H1 (cell line): ENCODE measurements at regions not wholly inside any gene's neighbourhood (a gene's known extent, or its start where the extent isn't known, plus 50 kb on each side); places are given as distances from the start of the nearest gene placed in this dataset.

Experiments
- CTCF ChIA-PET: fragments of 300-600 bp; sonication (Branson Sonifier 250); formaldehyde crosslinking; loops from one replicate; lab custom pipeline; 2021; ENCODE audit not compliant: partially characterized antibody; lab: Charles Lee
- POLR2A ChIA-PET: fragments of 300-600 bp; sonication (Branson Sonifier 250); formaldehyde crosslinking; loops from one replicate; lab custom pipeline; 2021; ENCODE audit warnings: inconsistent platforms; ENCODE audit not compliant: partially characterized antibody; lab: Charles Lee
- DNase-seq, 2 experiments: peaks; one replicate each; pipeline versions ENCODE4 v3.0.0 to v3.0.0-alpha.2; 2010 to 2022; ENCODE audit warnings: low spot score in 2 of 2, low read depth in 1 of 2, mixed read lengths in 1 of 2
- FAIRE-seq: peaks from 2 replicates; lab custom pipeline; 2011; peaks lifted over from hg19 to GRCh38; lab: Jason Lieb, UNC
- H2AFZ ChIP-seq: 2 replicates; pipeline ENCODE4 v1.8.1; 2012; ENCODE audit warnings: low read length, inconsistent platforms
- H2AK5ac ChIP-seq: 2 replicates; pipeline ENCODE4 v1.6.1; 2013; ENCODE audit warnings: low read depth, low read length
- H2BK120ac ChIP-seq: replicated peaks from 2 replicates; pipeline ENCODE3; 2013; ENCODE audit warnings: low read depth, low read length, inconsistent platforms
- H2BK12ac ChIP-seq: 2 replicates; pipeline ENCODE4 v1.6.1; 2013; ENCODE audit warnings: low read depth, low read length
- H2BK15ac ChIP-seq: 2 replicates; pipeline ENCODE4 v1.6.1; 2013; ENCODE audit warnings: low read length
- H2BK20ac ChIP-seq: 2 replicates; pipeline ENCODE4 v1.6.1; 2013; ENCODE audit warnings: low read length
- H2BK5ac ChIP-seq: 2 replicates; pipeline ENCODE4 v1.6.1; 2013; ENCODE audit warnings: low read depth, low read length
- H3K14ac ChIP-seq: 2 replicates; pipeline ENCODE4 v1.6.1; 2013; ENCODE audit warnings: inconsistent platforms; ENCODE audit not compliant: insufficient read length
- H3K18ac ChIP-seq: 2 replicates; pipeline ENCODE4 v1.6.1; 2013; ENCODE audit warnings: low read length; ENCODE audit errors: extremely low read depth
- H3K23ac ChIP-seq: 2 replicates; pipeline ENCODE4 v1.6.1; 2013; ENCODE audit warnings: inconsistent platforms; ENCODE audit not compliant: insufficient read length
- H3K23me2 ChIP-seq: 2 replicates; pipeline ENCODE4 v1.6.1; 2013; ENCODE audit warnings: low read depth, low read length
- H3K27ac ChIP-seq: 2 replicates; pipeline ENCODE4 v1.6.1; 2011; ENCODE audit warnings: low read depth, low read length, inconsistent platforms
- H3K27me3 ChIP-seq, 4 experiments: replicated peaks in 1 of 4; 1 replicate in 1 of 4; 2 replicates in 3 of 4; pipeline versions ENCODE4 v1.6.1 to v1.8.1; 2011 to 2013; ENCODE audit warnings: low read length in 3 of 4, mild to moderate bottlenecking in 3 of 4, inconsistent platforms in 2 of 4, mixed read lengths in 2 of 4, moderate library complexity in 1 of 4; ENCODE audit not compliant: control insufficient read depth in 3 of 4, insufficient read depth in 3 of 4; ENCODE audit errors: extremely low read depth in 1 of 4
- H3K36me3 ChIP-seq, 4 experiments: 2 replicates each; pipeline versions ENCODE4 v1.6.1 to v1.8.1; 2011 to 2013; ENCODE audit warnings: mild to moderate bottlenecking in 4 of 4, low read length in 3 of 4, moderate library complexity in 2 of 4, control low read depth in 1 of 4, inconsistent platforms in 1 of 4; ENCODE audit not compliant: insufficient read depth in 4 of 4, control insufficient read depth in 2 of 4
- H3K4ac ChIP-seq: replicated peaks from 2 replicates; pipeline ENCODE3; 2013; ENCODE audit warnings: low read length, low read depth, mixed read lengths, inconsistent platforms; ENCODE audit not compliant: insufficient read length
- H3K4me1 ChIP-seq, 4 experiments: replicated peaks in 1 of 4; 1 replicate in 1 of 4; 2 replicates in 3 of 4; pipeline versions ENCODE4 v1.6.1 to v1.8.1; 2011 to 2013; ENCODE audit warnings: low read length in 3 of 4, inconsistent platforms in 2 of 4, mixed read lengths in 1 of 4; ENCODE audit not compliant: insufficient read depth in 4 of 4, control insufficient read depth in 3 of 4
- H3K4me2 ChIP-seq, 2 experiments: 2 replicates each; pipeline versions ENCODE4 v1.6.1 to v1.8.1; 2011 to 2013; ENCODE audit warnings: low read depth in 2 of 2, low read length in 2 of 2, control low read depth in 1 of 2, inconsistent platforms in 1 of 2, mild to moderate bottlenecking in 1 of 2; ENCODE audit not compliant: insufficient read depth in 1 of 2
- H3K4me3 ChIP-seq, 4 experiments: fragments of 200-600, 300-600 bp in 1 of 4; sonication (generic), shearing (Covaris generic), sonication (Bioruptor Twin) in 1 of 4; 2 replicates each; pipeline versions ENCODE4 v1.5.1 to v1.8.1; 2011 to 2016; ENCODE audit warnings: low read length in 4 of 4, low read depth in 3 of 4, control low read depth in 2 of 4, inconsistent platforms in 2 of 4, mild to moderate bottlenecking in 2 of 4, mixed read lengths in 1 of 4, moderate library complexity in 1 of 4; ENCODE audit not compliant: insufficient read depth in 2 of 4; ENCODE audit errors: extremely low read depth in 1 of 4
- H3K56ac ChIP-seq: replicated peaks from 2 replicates; pipeline ENCODE3; 2013; ENCODE audit warnings: low read depth, mild to moderate bottlenecking, mixed read lengths, low read length, inconsistent platforms; ENCODE audit not compliant: insufficient read length
- H3K79me1 ChIP-seq: 2 replicates; pipeline ENCODE4 v1.6.1; 2013; ENCODE audit warnings: low read depth, low read length, control low read depth
- H3K79me2 ChIP-seq, 2 experiments: 2 replicates each; pipeline versions ENCODE4 v1.6.1 to v1.8.1; 2012 to 2013; ENCODE audit warnings: low read length in 2 of 2, mild to moderate bottlenecking in 2 of 2, inconsistent platforms in 1 of 2; ENCODE audit not compliant: insufficient read depth in 2 of 2, control insufficient read depth in 1 of 2
- H3K9ac ChIP-seq, 4 experiments: replicated peaks in 1 of 4; 1 replicate in 1 of 4; 2 replicates in 3 of 4; pipeline versions ENCODE4 v1.6.1 to v1.8.1; 2011 to 2013; ENCODE audit warnings: low read depth in 3 of 4, low read length in 3 of 4, control low read depth in 2 of 4, mild to moderate bottlenecking in 2 of 4, moderate library complexity in 2 of 4, inconsistent platforms in 1 of 4; ENCODE audit errors: extremely low read depth in 1 of 4
- H3K9me3 ChIP-seq, 2 experiments: 2 replicates each; pipeline versions ENCODE4 v1.6.1 to v1.8.1; 2012 to 2013; ENCODE audit warnings: mild to moderate bottlenecking in 2 of 2, moderate library complexity in 2 of 2, control low read depth in 1 of 2, inconsistent platforms in 1 of 2, low read depth in 1 of 2, low read length in 1 of 2, mixed read lengths in 1 of 2; ENCODE audit not compliant: insufficient read depth in 2 of 2
- H4K20me1 ChIP-seq, 2 experiments: replicated peaks in 1 of 2; 2 replicates each; pipeline versions ENCODE3 to v1.8.1; 2011 to 2013; ENCODE audit warnings: inconsistent platforms in 2 of 2, low read length in 2 of 2, mild to moderate bottlenecking in 1 of 2; ENCODE audit not compliant: insufficient read depth in 2 of 2, control insufficient read depth in 1 of 2
- H4K5ac ChIP-seq: 2 replicates; pipeline ENCODE4 v1.6.1; 2013; ENCODE audit warnings: low read length, low read depth, mixed read lengths, inconsistent platforms; ENCODE audit not compliant: insufficient read length
- H4K8ac ChIP-seq: 2 replicates; pipeline ENCODE4 v1.8.0; 2013; ENCODE audit warnings: mild to moderate bottlenecking, moderate library complexity, low read length, inconsistent platforms; ENCODE audit not compliant: insufficient read depth; ENCODE audit errors: extremely low read depth
- H4K91ac ChIP-seq: replicated peaks from 2 replicates; pipeline ENCODE3; 2013; ENCODE audit warnings: low read length, mixed read lengths, inconsistent platforms; ENCODE audit not compliant: insufficient read length
- CBX8 ChIP-seq: fragments of 300-800, 300-1000 bp; sonication (generic); IDR thresholded peaks from 2 replicates; pipeline ENCODE4 v1.7.1; 2016; ENCODE audit warnings: low read depth, low read length, borderline replicate concordance
- CEBPB ChIP-seq: IDR thresholded peaks from 2 replicates; pipeline ENCODE4 v1.6.1; 2012; ENCODE audit warnings: low read depth, low read length
- CREB1 ChIP-seq: IDR thresholded peaks from 2 replicates; pipeline ENCODE4 v1.6.1; 2012; ENCODE audit warnings: inconsistent platforms
- EZH2 ChIP-seq: fragments of 200-600 bp; sonication (generic); IDR thresholded peaks from 2 replicates; pipeline ENCODE4 v1.7.1; 2012; ENCODE audit warnings: low read depth, mild to moderate bottlenecking, moderate library complexity, low read length, inconsistent platforms; ENCODE audit not compliant: severe bottlenecking
- GTF2F1 ChIP-seq: IDR thresholded peaks from 2 replicates; pipeline ENCODE4 v1.6.1; 2012; ENCODE audit warnings: low read depth, low read length, improper control_type of control experiment, borderline replicate concordance
- JUN ChIP-seq: IDR thresholded peaks from 2 replicates; pipeline ENCODE4 v1.6.1; 2011; ENCODE audit warnings: low read depth, mild to moderate bottlenecking, improper control_type of control experiment, low read length
- NRF1 ChIP-seq: IDR thresholded peaks from 2 replicates; pipeline ENCODE4 v1.6.1; 2011; ENCODE audit warnings: mild to moderate bottlenecking, low read depth, low read length, improper control_type of control experiment
- PHF8 ChIP-seq: fragments of 200-600 bp; sonication (generic); conservative IDR thresholded peaks from 2 replicates; pipeline ENCODE4 v1.7.1; 2012; ENCODE audit warnings: low read depth, mild to moderate bottlenecking, inconsistent platforms, low read length, moderate library complexity
- POLR2AphosphoS5 ChIP-seq: IDR thresholded peaks from 2 replicates; pipeline ENCODE4 v1.6.1; 2011; ENCODE audit warnings: low read depth, low read length
- SIN3A ChIP-seq, 2 experiments: IDR thresholded peaks in 1 of 2; conservative IDR thresholded peaks in 1 of 2; 2 replicates each; pipeline ENCODE4 v1.6.1; 2011 to 2012; ENCODE audit warnings: low read length in 2 of 2, improper control_type of control experiment in 1 of 2, low read depth in 1 of 2, mild to moderate bottlenecking in 1 of 2
- SP1 ChIP-seq: IDR thresholded peaks from 2 replicates; pipeline ENCODE4 v1.6.1; 2011; ENCODE audit warnings: low read depth, low read length
- SP2 ChIP-seq: IDR thresholded peaks from 2 replicates; pipeline ENCODE4 v1.6.1; 2012; ENCODE audit warnings: mild to moderate bottlenecking, low read length, inconsistent platforms
- SUZ12 ChIP-seq: fragments of 200-600 bp; sonication (generic); IDR thresholded peaks from 2 replicates; pipeline ENCODE4 v1.6.1; 2012; ENCODE audit warnings: mild to moderate bottlenecking, inconsistent platforms, low read length, moderate library complexity, mixed read lengths
- TBP ChIP-seq: IDR thresholded peaks from 2 replicates; pipeline ENCODE4 v1.6.1; 2011; ENCODE audit warnings: low read depth, low read length, improper control_type of control experiment
- TEAD4 ChIP-seq: IDR thresholded peaks from 2 replicates; pipeline ENCODE4 v1.6.1; 2012; ENCODE audit warnings: low read depth, low read length, inconsistent platforms, mixed read lengths
- WGBS, 2 experiments: shearing (Covaris generic) in 1 of 2; methylation state at CpG; one replicate each; pipeline versions ENCODE4 v1.1.6 to v1.1.7; 2013 to 2015; ENCODE audit warnings: low lambda C conversion rate in 2 of 2, mixed read lengths in 2 of 2, inconsistent platforms in 1 of 2, low coverage in 1 of 2, missing lambda C conversion rate in 1 of 2; ENCODE audit not compliant: insufficient replicate concordance in 2 of 2, insufficient coverage in 1 of 2, insufficient read length in 1 of 2; ENCODE audit errors: extremely low coverage in 1 of 2, missing lambda C conversion rate in 1 of 2; 5-methylcytosine and 5-hydroxymethylcytosine counted together
- TF ChIP-seq, protein P1 (sequence below): IDR thresholded peaks from 2 replicates; pipeline ENCODE4 v1.6.1; 2011; ENCODE audit warnings: low read depth, mild to moderate bottlenecking, low read length; ENCODE audit not compliant: insufficient read depth

DNA sequence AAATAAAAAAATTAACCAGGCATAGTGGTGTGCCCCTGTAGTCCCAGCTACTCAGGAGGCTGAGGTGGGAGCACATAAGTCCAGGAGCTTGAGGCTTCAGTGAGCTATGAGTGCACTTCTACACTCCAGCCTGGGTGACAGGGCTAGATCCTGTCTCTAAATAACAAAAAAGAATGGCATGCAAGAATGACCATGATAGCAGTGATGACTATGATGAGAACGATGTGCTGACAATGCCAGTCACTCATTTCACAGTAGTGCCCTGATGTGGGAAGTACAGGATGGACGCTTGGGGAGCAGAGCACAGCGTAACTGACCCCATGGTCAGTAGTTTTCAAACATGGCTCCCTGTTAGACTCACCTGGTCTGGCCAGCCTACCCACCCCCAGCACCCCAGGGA lies 139.1 kb downstream of the VAPA start:
- H3K79me1 ChIP-seq, result no peaks in the 10 kb centered on the region
- no peak overlapping the region for H3K4me2 ChIP-seq
- H3K56ac ChIP-seq, result no peak overlapping the region
- H3K23me2 ChIP-seq, result no peaks in the 10 kb centered on the region
- DNase-seq, result no peak
- no peak for FAIRE-seq
- H3K4ac ChIP-seq, result no peak overlapping the region
- H4K8ac ChIP-seq, result no peak overlapping the region
- H2AFZ ChIP-seq, result no peak overlapping the region
- H2BK15ac ChIP-seq, result no peak overlapping the region
- H3K27ac ChIP-seq, result no peak overlapping the region
- POLR2A ChIA-PET, result no interaction called here
- H2BK12ac ChIP-seq, result no peak overlapping the region
- no peak overlapping the region for H3K4me3 ChIP-seq
- H2BK120ac ChIP-seq, result no peak overlapping the region
- CTCF ChIA-PET, result interaction anchor here (1.3 kb wide), 1 partner anchor 82 kb away, joined by 3 read pairs; no protein-coding TSS in a partner anchor
- H3K27me3 ChIP-seq, result 0 out of 7 replicates have a peak, but pooled peaks cover 0 to 2% (median 0%) of the 10 kb centered on the region in 4 experiments
- no peak overlapping the region for H3K23ac ChIP-seq
- 88% methylated on average over 3 of the region's 3 CpGs; no CpG with 5 or more reads in 1 of the 2 experiments for WGBS, 2 experiments
- no peaks in the 10 kb centered on the region for H3K79me2 ChIP-seq
- no peak overlapping the region for H4K5ac ChIP-seq
- no peak overlapping the region for H3K18ac ChIP-seq
- H3K14ac ChIP-seq, result no peak overlapping the region
- H2BK5ac ChIP-seq, result no peak overlapping the region
- H2BK20ac ChIP-seq, result no peak overlapping the region
- no peaks in the 10 kb centered on the region for H4K20me1 ChIP-seq
- no peak overlapping the region for H2AK5ac ChIP-seq
- no peak overlapping the region for H3K9ac ChIP-seq
- H3K4me1 ChIP-seq, result peaks cover 0 to 5% (median 0%) of the 10 kb centered on the region in 4 experiments; a peak in 2 of 7 replicates
- no peak overlapping the region for H4K91ac ChIP-seq
- no peaks in the 10 kb centered on the region for H3K36me3 ChIP-seq
- H3K9me3 ChIP-seq, result no peaks in the 10 kb centered on the region
- TF ChIP-seq, protein P1, sequence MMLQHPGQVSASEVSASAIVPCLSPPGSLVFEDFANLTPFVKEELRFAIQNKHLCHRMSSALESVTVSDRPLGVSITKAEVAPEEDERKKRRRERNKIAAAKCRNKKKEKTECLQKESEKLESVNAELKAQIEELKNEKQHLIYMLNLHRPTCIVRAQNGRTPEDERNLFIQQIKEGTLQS, result no peak
- TF ChIP-seq NRF1 (no peak), CBX8 (no peak), SUZ12 (no peak), SP2 (no peak), SIN3A (conservative IDR thresholded peaks at IDR 0.05 in 1 of 2, IDR thresholded peaks at IDR 0.05 in 1 of 2; ENCODE audit: low read depth in 1 of 2, low read length in 2 of 2) (no peak), JUN (no peak), EZH2 (no peak), TEAD4 (no peak), TBP (no peak), POLR2AphosphoS5 (no peak), CEBPB (no peak), PHF8 (no peak), SP1 (no peak), GTF2F1 (no peak), CREB1 (no peak)
